ENCODE measurements at regions not wholly inside any gene's neighbourhood (a gene's known extent, or its start where the extent isn't known, plus 50 kb on each side); places are given as distances from the start of the nearest gene placed in this dataset.

GRCh38 chr4:19982556-19982955 lies 269.1 kb upstream of the SLIT2 start:
- no peaks in the 10 kb centered on the region for H3K27me3 ChIP-seq (ENCODE audit: low read depth)
- H3K36me3 ChIP-seq (replicated peaks): no peaks in the 10 kb centered on the region
- no peaks in the 10 kb centered on the region for H3K4me1 ChIP-seq
- no peak overlapping the region for H3K4me3 ChIP-seq
- in situ Hi-C loops (cut with MboI; ENCODE audit: low sequenced_read_pairs): no loop called here
- no peak for DNase-seq (ENCODE audit: low spot score in 2 of 2)
- H3K9me3 ChIP-seq: no peaks in the 10 kb centered on the region

GRCh38 chr4:19971829-19972228 lies 279.9 kb upstream of the SLIT2 start:
- Histone ChIP-seq H3K9me3 (no peaks in the 10 kb centered on the region), H3K36me3 (replicated peaks) (no peaks in the 10 kb centered on the region), H3K27me3 (ENCODE audit: low read depth) (no peaks in the 10 kb centered on the region; the same call in 1 of the 2 replicates), H3K4me1 (no peaks in the 10 kb centered on the region), H3K4me3 (no peak overlapping the region)
- no peak for DNase-seq (ENCODE audit: low spot score in 2 of 2)
- in situ Hi-C loops (cut with MboI; ENCODE audit: low sequenced_read_pairs): no loop called here

GRCh38 chr4:19969492-19969891 lies 282.2 kb upstream of the SLIT2 start:
- H3K4me1 ChIP-seq: no peaks in the 10 kb centered on the region
- H3K4me3 ChIP-seq: no peak overlapping the region
- no peaks in the 10 kb centered on the region; the same call in 1 of the 2 replicates for H3K27me3 ChIP-seq (ENCODE audit: low read depth)
- no peak for DNase-seq (ENCODE audit: low spot score in 2 of 2)
- in situ Hi-C loops (cut with MboI; ENCODE audit: low sequenced_read_pairs): no loop called here
- no peaks in the 10 kb centered on the region for H3K9me3 ChIP-seq
- H3K36me3 ChIP-seq (replicated peaks): no peaks in the 10 kb centered on the region

- Histone ChIP-seq H3K36me3 (replicated peaks) (no peaks in the 10 kb centered on the region), H3K4me3 (no peak overlapping the region), H3K27me3 (ENCODE audit: low read depth) (no peaks in the 10 kb centered on the region), H3K9me3 (no peaks in the 10 kb centered on the region), H3K4me1 (no peaks in the 10 kb centered on the region)
- no peak for DNase-seq (ENCODE audit: low spot score in 2 of 2)
- in situ Hi-C loops (cut with MboI; ENCODE audit: low sequenced_read_pairs): no loop called here
These were observed 290.6 kb upstream of the SLIT2 start for GRCh38 chr4:19961091-19961490.

- Histone ChIP-seq H3K36me3 (replicated peaks) (no peaks in the 10 kb centered on the region), H3K4me3 (no peak overlapping the region), H3K9me3 (no peaks in the 10 kb centered on the region), H3K4me1 (no peaks in the 10 kb centered on the region), H3K27me3 (ENCODE audit: low read depth) (no peaks in the 10 kb centered on the region)
- in situ Hi-C loops (cut with MboI; ENCODE audit: low sequenced_read_pairs): no loop called here
- no peak for DNase-seq (ENCODE audit: low spot score in 2 of 2)
These were observed 292.9 kb upstream of the SLIT2 start for GRCh38 chr4:19958848-19959247.

- in situ Hi-C loops (cut with MboI; ENCODE audit: low sequenced_read_pairs): no loop called here
- no peak for DNase-seq (ENCODE audit: low spot score in 2 of 2)
- H3K27me3 ChIP-seq (ENCODE audit: low read depth): no peaks in the 10 kb centered on the region
- no peaks in the 10 kb centered on the region for H3K36me3 ChIP-seq (replicated peaks)
- no peaks in the 10 kb centered on the region for H3K4me1 ChIP-seq
- H3K9me3 ChIP-seq: no peaks in the 10 kb centered on the region
- no peak overlapping the region for H3K4me3 ChIP-seq
These were observed 304.4 kb upstream of the SLIT2 start for GRCh38 chr4:19947349-19947748.

GRCh38 chr4:19945979-19946380 lies 305.7 kb upstream of the SLIT2 start:
- Histone ChIP-seq H3K4me3 (no peak overlapping the region), H3K9me3 (no peaks in the 10 kb centered on the region), H3K36me3 (replicated peaks) (no peaks in the 10 kb centered on the region), H3K27me3 (ENCODE audit: low read depth) (no peaks in the 10 kb centered on the region), H3K4me1 (no peaks in the 10 kb centered on the region)
- in situ Hi-C loops (cut with MboI; ENCODE audit: low sequenced_read_pairs): no loop called here
- DNase-seq (ENCODE audit: low spot score in 2 of 2): no peak

- Histone ChIP-seq H3K4me1 (no peaks in the 10 kb centered on the region), H3K27me3 (ENCODE audit: low read depth) (no peaks in the 10 kb centered on the region), H3K9me3 (no peaks in the 10 kb centered on the region), H3K36me3 (replicated peaks) (no peaks in the 10 kb centered on the region), H3K4me3 (no peak overlapping the region)
- DNase-seq (ENCODE audit: low spot score in 2 of 2): no peak
- in situ Hi-C loops (cut with MboI; ENCODE audit: low sequenced_read_pairs): no loop called here
These were observed 306.2 kb upstream of the SLIT2 start for GRCh38 chr4:19945501-19945900.

GRCh38 chr4:19944806-19945205 lies 306.9 kb upstream of the SLIT2 start:
- H3K4me3 ChIP-seq: no peak overlapping the region
- no peaks in the 10 kb centered on the region for H3K4me1 ChIP-seq
- H3K9me3 ChIP-seq: no peaks in the 10 kb centered on the region
- DNase-seq (ENCODE audit: low spot score in 2 of 2): no peak
- H3K27me3 ChIP-seq (ENCODE audit: low read depth): no peaks in the 10 kb centered on the region
- in situ Hi-C loops (cut with MboI; ENCODE audit: low sequenced_read_pairs): no loop called here
- H3K36me3 ChIP-seq (replicated peaks): no peaks in the 10 kb centered on the region

- Histone ChIP-seq H3K36me3 (replicated peaks) (no peaks in the 10 kb centered on the region), H3K27me3 (ENCODE audit: low read depth) (no peaks in the 10 kb centered on the region), H3K4me3 (no peak overlapping the region), H3K4me1 (no peaks in the 10 kb centered on the region), H3K9me3 (no peaks in the 10 kb centered on the region)
- in situ Hi-C loops (cut with MboI; ENCODE audit: low sequenced_read_pairs): no loop called here
- DNase-seq (ENCODE audit: low spot score in 2 of 2): no peak
These were observed 307.5 kb upstream of the SLIT2 start for GRCh38 chr4:19944251-19944650.

GRCh38 chr4:19941434-19941833 lies 310.3 kb upstream of the SLIT2 start:
- in situ Hi-C loops (cut with MboI; ENCODE audit: low sequenced_read_pairs): no loop called here
- DNase-seq (ENCODE audit: low spot score in 2 of 2): no peak
- Histone ChIP-seq H3K9me3 (no peaks in the 10 kb centered on the region), H3K36me3 (replicated peaks) (no peaks in the 10 kb centered on the region), H3K27me3 (ENCODE audit: low read depth) (no peaks in the 10 kb centered on the region), H3K4me1 (no peaks in the 10 kb centered on the region), H3K4me3 (no peak overlapping the region)

- no peaks in the 10 kb centered on the region for H3K9me3 ChIP-seq
- DNase-seq (ENCODE audit: low spot score in 2 of 2): no peak
- H3K27me3 ChIP-seq (ENCODE audit: low read depth): no peaks in the 10 kb centered on the region
- H3K4me3 ChIP-seq: no peak overlapping the region
- H3K36me3 ChIP-seq (replicated peaks): no peaks in the 10 kb centered on the region
- H3K4me1 ChIP-seq: no peaks in the 10 kb centered on the region
- in situ Hi-C loops (cut with MboI; ENCODE audit: low sequenced_read_pairs): no loop called here
These were observed 310.8 kb upstream of the SLIT2 start for GRCh38 chr4:19940861-19941260.

GRCh38 chr4:19936476-19936875 lies 315.2 kb upstream of the SLIT2 start:
- DNase-seq (ENCODE audit: low spot score in 2 of 2): no peak
- in situ Hi-C loops (cut with MboI; ENCODE audit: low sequenced_read_pairs): no loop called here
- H3K4me3 ChIP-seq: no peak overlapping the region

GRCh38 chr4:19930742-19931141 lies 321.0 kb upstream of the SLIT2 start:
- no peaks in the 10 kb centered on the region for H3K4me1 ChIP-seq
- H3K36me3 ChIP-seq (replicated peaks): no peaks in the 10 kb centered on the region
- no peak overlapping the region for H3K4me3 ChIP-seq
- no peaks in the 10 kb centered on the region for H3K9me3 ChIP-seq
- H3K27me3 ChIP-seq (ENCODE audit: low read depth): no peaks in the 10 kb centered on the region
- no peak for DNase-seq (ENCODE audit: low spot score in 2 of 2)
- in situ Hi-C loops (cut with MboI; ENCODE audit: low sequenced_read_pairs): no loop called here

More at GRCh38 chr4:19936476-19936875, 315.2 kb upstream of the SLIT2 start:
- no peaks in the 10 kb centered on the region for H3K36me3 ChIP-seq (replicated peaks)
- no peaks in the 10 kb centered on the region for H3K27me3 ChIP-seq (ENCODE audit: low read depth)
- no peaks in the 10 kb centered on the region for H3K9me3 ChIP-seq
- H3K4me1 ChIP-seq: no peaks in the 10 kb centered on the region

GRCh38 chr4:19927381-19927780 lies 324.3 kb upstream of the SLIT2 start:
- Histone ChIP-seq H3K9me3 (no peaks in the 10 kb centered on the region), H3K36me3 (replicated peaks) (no peaks in the 10 kb centered on the region), H3K4me1 (no peaks in the 10 kb centered on the region), H3K4me3 (no peak overlapping the region), H3K27me3 (ENCODE audit: low read depth) (no peaks in the 10 kb centered on the region)
- in situ Hi-C loops (cut with MboI; ENCODE audit: low sequenced_read_pairs): no loop called here
- DNase-seq (ENCODE audit: low spot score in 2 of 2): no peak
